Right lobe of liver (tissue), 6 donors: ENCODE measurements at regions not wholly inside any gene's neighbourhood (a gene's known extent, or its start where the extent isn't known, plus 50 kb on each side); places are given as distances from the start of the nearest gene placed in this dataset.

Experiments
- ATAC-seq, 4 donors: fragments of 200-7000 bp; cut with Tn5 transposase; one replicate each; pipeline ENCODE4 v1.9.1; 2020; ENCODE audit warnings: mild to moderate bottlenecking in 4 of 4, moderate library complexity in 4 of 4
- DNase-seq, 3 donors: peaks; one replicate each; pipeline ENCODE4 v3.0.0-alpha.2; 2020
- H3K27ac ChIP-seq, 3 donors: fragments of 200-600 bp; one replicate each; pipeline ENCODE4 v1.8.0; 2022
- H3K27me3 ChIP-seq, 2 donors: fragments of 200-600 bp; one replicate each; pipeline ENCODE4 v1.8.0; 2022
- H3K36me3 ChIP-seq, 4 donors: fragments of 200-600 bp; sonication (generic) in 1 of 4; one replicate each; pipeline versions ENCODE4 v1.5.1 to v1.8.0; 2017 to 2022; ENCODE audit warnings: control low read depth in 1 of 4
- H3K4me1 ChIP-seq, 4 donors: fragments of 200-600 bp; sonication (generic) in 1 of 4; one replicate each; pipeline versions ENCODE4 v1.5.1 to v1.8.0; 2017 to 2022; ENCODE audit warnings: control low read depth in 1 of 4
- H3K4me3 ChIP-seq, 3 donors: fragments of 200-600 bp; one replicate each; pipeline ENCODE4 v1.8.0; 2022
- H3K9me3 ChIP-seq, 4 donors: fragments of 200-600 bp; sonication (generic) in 1 of 4; one replicate each; pipeline versions ENCODE4 v1.5.1 to v1.8.0; 2017 to 2022; ENCODE audit warnings: control low read depth in 1 of 4
- POLR2A ChIP-seq: fragments of 450-650 bp; IDR thresholded peaks from one replicate; pipeline ENCODE4 v1.6.1; 2017; ENCODE audit warnings: antibody characterized with exemption, mild to moderate bottlenecking
- WGBS: methylation state at CpG from one replicate; pipeline ENCODE4 v1.1.6; 2018; ENCODE audit warnings: low coverage, low lambda C conversion rate; ENCODE audit not compliant: insufficient coverage; ENCODE audit errors: missing lambda C conversion rate; 5-methylcytosine and 5-hydroxymethylcytosine counted together
- intact Hi-C, 2 donors: fragments of 100-400 bp; cut with DNase I; formaldehyde crosslinking; loops; one replicate each; pipeline versions ENCODE4 v1.11.2 to v1.14.1; 2022
- TF ChIP-seq, protein P1 (sequence below), 4 donors: fragments of 200-600 bp in 3 of 4; fragments of 450-650 bp in 1 of 4; IDR thresholded peaks; one replicate each; pipeline versions ENCODE4 v1.5.1 to v1.8.0; 2016 to 2022; ENCODE audit warnings: antibody characterized with exemption in 4 of 4, mild to moderate bottlenecking in 2 of 4
- donor health status: DM: no; HTN: yes; CAD: no.
- donor health status: DM: no; HTN: no; CAD: no.
- donor health status: DM: no; HTN: no; CAD: no.
- donor health status: DM: no; HTN: yes; CAD: no.
- donor health status: DM: no; HTN: yes; CAD: no.

DNA sequence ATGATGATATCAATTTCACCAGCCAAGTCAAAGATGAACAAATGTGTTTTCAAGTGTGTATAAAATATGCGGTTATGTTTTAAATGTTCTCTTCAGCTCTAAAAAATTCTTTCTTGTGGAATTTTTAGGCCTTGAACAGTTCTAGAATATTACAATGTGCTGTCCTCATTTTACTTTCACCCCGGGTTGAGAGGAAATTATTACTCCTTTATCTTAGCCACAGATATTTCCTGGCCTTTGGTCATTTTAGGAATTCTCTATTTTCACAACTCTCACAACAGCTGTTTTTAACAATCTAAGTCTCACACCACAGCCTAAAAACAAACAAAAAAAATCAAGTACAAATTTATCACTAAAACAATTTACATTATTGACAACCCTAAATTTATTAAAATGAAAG lies 112.2 kb upstream of the HGF start:
- no peak overlapping the region for H3K4me3 ChIP-seq
- no peaks in the 10 kb centered on the region for H3K27me3 ChIP-seq
- 38% methylated on average over 2 of the region's 2 CpGs for WGBS
- no peaks in the 10 kb centered on the region for H3K36me3 ChIP-seq
- ATAC-seq, result no peak
- no peak for DNase-seq
- no peaks in the 10 kb centered on the region for H3K4me1 ChIP-seq
- H3K9me3 ChIP-seq, result no peaks in the 10 kb centered on the region
- TF ChIP-seq, protein P1, sequence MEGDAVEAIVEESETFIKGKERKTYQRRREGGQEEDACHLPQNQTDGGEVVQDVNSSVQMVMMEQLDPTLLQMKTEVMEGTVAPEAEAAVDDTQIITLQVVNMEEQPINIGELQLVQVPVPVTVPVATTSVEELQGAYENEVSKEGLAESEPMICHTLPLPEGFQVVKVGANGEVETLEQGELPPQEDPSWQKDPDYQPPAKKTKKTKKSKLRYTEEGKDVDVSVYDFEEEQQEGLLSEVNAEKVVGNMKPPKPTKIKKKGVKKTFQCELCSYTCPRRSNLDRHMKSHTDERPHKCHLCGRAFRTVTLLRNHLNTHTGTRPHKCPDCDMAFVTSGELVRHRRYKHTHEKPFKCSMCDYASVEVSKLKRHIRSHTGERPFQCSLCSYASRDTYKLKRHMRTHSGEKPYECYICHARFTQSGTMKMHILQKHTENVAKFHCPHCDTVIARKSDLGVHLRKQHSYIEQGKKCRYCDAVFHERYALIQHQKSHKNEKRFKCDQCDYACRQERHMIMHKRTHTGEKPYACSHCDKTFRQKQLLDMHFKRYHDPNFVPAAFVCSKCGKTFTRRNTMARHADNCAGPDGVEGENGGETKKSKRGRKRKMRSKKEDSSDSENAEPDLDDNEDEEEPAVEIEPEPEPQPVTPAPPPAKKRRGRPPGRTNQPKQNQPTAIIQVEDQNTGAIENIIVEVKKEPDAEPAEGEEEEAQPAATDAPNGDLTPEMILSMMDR (IDR thresholded peaks at IDR 0.05), result no peak
- no peak for TF ChIP-seq POLR2A
- intact Hi-C loops, result no loop called here
- no peak overlapping the region for H3K27ac ChIP-seq

DNA sequence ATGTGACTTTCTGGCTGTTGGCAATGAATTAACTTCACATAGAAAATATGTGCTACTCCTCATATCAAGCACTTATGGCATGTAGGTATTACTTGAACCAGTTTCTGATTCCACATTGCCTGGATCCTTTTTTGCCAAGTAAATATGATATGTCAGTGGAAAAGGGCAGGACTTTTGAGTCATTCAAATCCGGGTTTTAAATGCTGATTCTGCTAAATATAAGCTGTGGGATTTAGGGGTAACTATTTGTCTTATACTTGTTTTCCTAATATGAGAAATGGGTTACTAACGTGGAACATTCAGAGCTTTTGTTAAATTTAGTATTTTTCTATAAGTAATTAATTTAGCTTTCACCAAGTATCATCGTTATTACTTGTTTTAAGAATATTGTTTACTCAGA lies 108.0 kb upstream of the HGF start:
- TF ChIP-seq, protein P1 (IDR thresholded peaks at IDR 0.05), result no peak
- no peak for TF ChIP-seq POLR2A
- no peaks in the 10 kb centered on the region for H3K4me1 ChIP-seq
- no peak overlapping the region for H3K4me3 ChIP-seq
- no peaks in the 10 kb centered on the region for H3K27me3 ChIP-seq
- H3K27ac ChIP-seq, result no peak overlapping the region
- no peaks in the 10 kb centered on the region for H3K36me3 ChIP-seq
- H3K9me3 ChIP-seq, result no peaks in the 10 kb centered on the region
- WGBS, result 56% methylated on average over 3 of the region's 3 CpGs
- DNase-seq, result no peak
- no peak for ATAC-seq
- intact Hi-C loops, result no loop called here

DNA sequence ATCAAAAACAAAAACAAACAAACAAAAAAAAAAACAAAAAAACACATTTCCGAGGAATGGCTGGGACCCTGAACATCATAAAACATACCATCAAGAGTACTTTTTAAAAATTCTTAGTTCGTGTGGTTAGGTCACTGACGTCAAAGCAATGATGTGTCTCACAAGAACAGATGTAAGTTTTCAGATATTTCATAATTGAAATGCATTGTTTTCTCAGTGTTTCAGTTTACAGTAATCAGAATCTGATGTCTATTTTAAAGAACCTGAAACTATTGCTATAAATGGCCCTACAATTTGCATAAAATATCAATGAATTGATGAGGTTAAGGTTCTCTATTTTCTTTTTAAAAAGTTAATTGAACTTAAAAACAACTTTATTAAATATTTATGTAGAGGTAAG lies 103.7 kb upstream of the HGF start:
- intact Hi-C loops, result no loop called here
- TF ChIP-seq, protein P1 (IDR thresholded peaks at IDR 0.05), result no peak
- no peak for TF ChIP-seq POLR2A
- Histone ChIP-seq H3K4me3 (no peak overlapping the region), H3K27ac (no peak overlapping the region), H3K4me1 (no peaks in the 10 kb centered on the region), H3K9me3 (no peaks in the 10 kb centered on the region), H3K36me3 (no peaks in the 10 kb centered on the region), H3K27me3 (no peaks in the 10 kb centered on the region)
- no peak for DNase-seq
- ATAC-seq, result no peak
- WGBS, result 38% methylated on average over 3 of the region's 3 CpGs

DNA sequence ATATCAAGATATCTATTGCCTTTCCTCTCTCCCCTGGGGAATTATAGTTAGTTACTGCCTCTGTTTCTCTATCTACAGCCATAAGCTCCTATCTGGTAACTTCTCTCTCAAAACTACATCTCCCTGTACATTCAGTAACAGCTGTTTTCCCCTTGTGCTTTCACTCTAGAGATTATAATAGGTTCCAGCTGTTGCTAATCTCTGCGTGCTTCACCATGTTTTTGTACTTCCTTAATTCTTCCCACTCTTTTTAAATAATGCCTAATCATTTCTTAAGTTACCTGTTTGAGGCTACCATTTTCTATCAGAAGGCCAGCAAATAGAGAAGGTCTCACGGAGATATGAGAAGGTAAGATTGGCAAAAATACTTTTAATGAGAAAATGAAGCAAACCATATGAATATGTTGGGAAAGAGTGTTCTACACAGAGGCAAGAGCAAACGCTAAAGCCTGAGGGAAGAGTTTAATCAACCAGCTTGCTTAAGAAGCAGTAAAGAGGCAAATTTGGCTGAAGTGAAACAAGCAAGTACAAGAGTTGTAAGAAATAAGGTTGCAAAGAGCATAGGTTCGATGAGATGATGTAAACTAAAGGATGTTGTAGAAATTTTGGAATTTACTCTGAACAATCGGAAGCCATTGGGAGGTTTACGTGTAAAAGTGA lies 101.9 kb upstream of the HGF start:
- Histone ChIP-seq H3K27me3 (no peaks in the 10 kb centered on the region), H3K27ac (no peak overlapping the region)
- 51% methylated on average over 6 of the region's 6 CpGs for WGBS

More for the DNA sequence above, 101.9 kb upstream of the HGF start:
- DNase-seq (no peak), ATAC-seq (no peak)
- no peak overlapping the region for H3K4me3 ChIP-seq
- H3K36me3 ChIP-seq, result no peaks in the 10 kb centered on the region
- no peaks in the 10 kb centered on the region for H3K9me3 ChIP-seq
- intact Hi-C loops, result no loop called here
- TF ChIP-seq POLR2A, result no peak
- TF ChIP-seq, protein P1 (IDR thresholded peaks at IDR 0.05), result no peak
- H3K4me1 ChIP-seq, result no peaks in the 10 kb centered on the region
